Neural cell (in vitro differentiated cells): ENCODE measurements at regions not wholly inside any gene's neighbourhood (a gene's known extent, or its start where the extent isn't known, plus 50 kb on each side); places are given as distances from the start of the nearest gene placed in this dataset.

Source experiments
- CTCF ChIP-seq: fragments of 450-650 bp; IDR thresholded peaks from 2 replicates; pipeline ENCODE4 v1.5.1; 2014; ENCODE audit warnings: antibody characterized with exemption, mild to moderate bottlenecking, moderate library complexity; ENCODE audit not compliant: poor library complexity, severe bottlenecking
- TF ChIP-seq, protein P1 (sequence below): IDR thresholded peaks from 2 replicates; pipeline ENCODE4 v1.6.1; 2012; ENCODE audit warnings: borderline replicate concordance

GRCh38 chr13:64276232-64276631 lies 2860.6 kb upstream of the PCDH20 start:
- no peak for TF ChIP-seq CTCF
- TF ChIP-seq, protein P1, sequence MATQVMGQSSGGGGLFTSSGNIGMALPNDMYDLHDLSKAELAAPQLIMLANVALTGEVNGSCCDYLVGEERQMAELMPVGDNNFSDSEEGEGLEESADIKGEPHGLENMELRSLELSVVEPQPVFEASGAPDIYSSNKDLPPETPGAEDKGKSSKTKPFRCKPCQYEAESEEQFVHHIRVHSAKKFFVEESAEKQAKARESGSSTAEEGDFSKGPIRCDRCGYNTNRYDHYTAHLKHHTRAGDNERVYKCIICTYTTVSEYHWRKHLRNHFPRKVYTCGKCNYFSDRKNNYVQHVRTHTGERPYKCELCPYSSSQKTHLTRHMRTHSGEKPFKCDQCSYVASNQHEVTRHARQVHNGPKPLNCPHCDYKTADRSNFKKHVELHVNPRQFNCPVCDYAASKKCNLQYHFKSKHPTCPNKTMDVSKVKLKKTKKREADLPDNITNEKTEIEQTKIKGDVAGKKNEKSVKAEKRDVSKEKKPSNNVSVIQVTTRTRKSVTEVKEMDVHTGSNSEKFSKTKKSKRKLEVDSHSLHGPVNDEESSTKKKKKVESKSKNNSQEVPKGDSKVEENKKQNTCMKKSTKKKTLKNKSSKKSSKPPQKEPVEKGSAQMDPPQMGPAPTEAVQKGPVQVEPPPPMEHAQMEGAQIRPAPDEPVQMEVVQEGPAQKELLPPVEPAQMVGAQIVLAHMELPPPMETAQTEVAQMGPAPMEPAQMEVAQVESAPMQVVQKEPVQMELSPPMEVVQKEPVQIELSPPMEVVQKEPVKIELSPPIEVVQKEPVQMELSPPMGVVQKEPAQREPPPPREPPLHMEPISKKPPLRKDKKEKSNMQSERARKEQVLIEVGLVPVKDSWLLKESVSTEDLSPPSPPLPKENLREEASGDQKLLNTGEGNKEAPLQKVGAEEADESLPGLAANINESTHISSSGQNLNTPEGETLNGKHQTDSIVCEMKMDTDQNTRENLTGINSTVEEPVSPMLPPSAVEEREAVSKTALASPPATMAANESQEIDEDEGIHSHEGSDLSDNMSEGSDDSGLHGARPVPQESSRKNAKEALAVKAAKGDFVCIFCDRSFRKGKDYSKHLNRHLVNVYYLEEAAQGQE = no peak
